HCT116 (cell line): ENCODE measurements at regions not wholly inside any gene's neighbourhood (a gene's known extent, or its start where the extent isn't known, plus 50 kb on each side); places are given as distances from the start of the nearest gene placed in this dataset.

Experiments used
- CBX3 ChIP-seq: IDR thresholded peaks from 2 replicates; pipeline ENCODE4 v1.6.1; 2012; ENCODE audit warnings: low read depth
- EZH2phosphoT487 ChIP-seq: fragments of 200-600 bp; IDR thresholded peaks from 2 replicates; pipeline ENCODE4 v1.6.1; 2018; ENCODE audit warnings: antibody characterized with exemption, borderline replicate concordance
- JUND ChIP-seq: IDR thresholded peaks from 2 replicates; pipeline ENCODE4 v1.6.1; 2012
- POLR2A ChIP-seq: IDR thresholded peaks from 2 replicates; pipeline ENCODE4 v1.7.0; 2011; ENCODE audit warnings: borderline replicate concordance; ENCODE audit not compliant: insufficient read depth, insufficient read length; ENCODE audit errors: extremely low read depth
- POLR2AphosphoS5 ChIP-seq: IDR thresholded peaks from 2 replicates; pipeline ENCODE4 v1.6.1; 2011; ENCODE audit warnings: mild to moderate bottlenecking, low read depth, low read length, moderate library complexity
- SP1 ChIP-seq: IDR thresholded peaks from 2 replicates; pipeline ENCODE4 v1.6.1; 2012; ENCODE audit warnings: low read depth
- ZFX ChIP-seq: fragments of 450-650 bp; IDR thresholded peaks from 2 replicates; pipeline ENCODE4 v1.6.1; 2017
- TF ChIP-seq, protein P1 (sequence below), 3 experiments: fragments of 200-600 bp in 1 of 3; sonication (generic) in 1 of 3; IDR thresholded peaks in 2 of 3; conservative IDR thresholded peaks in 1 of 3; 2 replicates each; pipeline ENCODE4 v1.5.1; 2012 to 2017; ENCODE audit warnings: low read depth in 2 of 3, low read length in 2 of 3, antibody characterized with exemption in 1 of 3, borderline replicate concordance in 1 of 3, control low read depth in 1 of 3, mild to moderate bottlenecking in 1 of 3, mixed read lengths in 1 of 3, mixed run types in 1 of 3, moderate library complexity in 1 of 3; ENCODE audit not compliant: insufficient read depth in 1 of 3
- TF ChIP-seq, protein P2 (sequence below): IDR thresholded peaks from 2 replicates; pipeline ENCODE4 v1.6.1; 2011; ENCODE audit warnings: mild to moderate bottlenecking, low read length, moderate library complexity; ENCODE audit not compliant: insufficient replicate concordance; ENCODE audit errors: extremely low read depth

GRCh38 chr2:13018490-13018889, 301.8 kb downstream of the TRIB2 start:
- TF ChIP-seq EZH2phosphoT487: no peak
- TF ChIP-seq, protein P1, sequence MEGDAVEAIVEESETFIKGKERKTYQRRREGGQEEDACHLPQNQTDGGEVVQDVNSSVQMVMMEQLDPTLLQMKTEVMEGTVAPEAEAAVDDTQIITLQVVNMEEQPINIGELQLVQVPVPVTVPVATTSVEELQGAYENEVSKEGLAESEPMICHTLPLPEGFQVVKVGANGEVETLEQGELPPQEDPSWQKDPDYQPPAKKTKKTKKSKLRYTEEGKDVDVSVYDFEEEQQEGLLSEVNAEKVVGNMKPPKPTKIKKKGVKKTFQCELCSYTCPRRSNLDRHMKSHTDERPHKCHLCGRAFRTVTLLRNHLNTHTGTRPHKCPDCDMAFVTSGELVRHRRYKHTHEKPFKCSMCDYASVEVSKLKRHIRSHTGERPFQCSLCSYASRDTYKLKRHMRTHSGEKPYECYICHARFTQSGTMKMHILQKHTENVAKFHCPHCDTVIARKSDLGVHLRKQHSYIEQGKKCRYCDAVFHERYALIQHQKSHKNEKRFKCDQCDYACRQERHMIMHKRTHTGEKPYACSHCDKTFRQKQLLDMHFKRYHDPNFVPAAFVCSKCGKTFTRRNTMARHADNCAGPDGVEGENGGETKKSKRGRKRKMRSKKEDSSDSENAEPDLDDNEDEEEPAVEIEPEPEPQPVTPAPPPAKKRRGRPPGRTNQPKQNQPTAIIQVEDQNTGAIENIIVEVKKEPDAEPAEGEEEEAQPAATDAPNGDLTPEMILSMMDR (IDR thresholded peaks at IDR 0.05 in 2 of 3, conservative IDR thresholded peaks at IDR 0.05 in 1 of 3; ENCODE audit: borderline replicate concordance in 1 of 3, insufficient read depth in 1 of 3, low read depth in 2 of 3, low read length in 2 of 3): no peak
- TF ChIP-seq POLR2AphosphoS5: no peak
- TF ChIP-seq POLR2A: no peak
- no peak for TF ChIP-seq ZFX
- TF ChIP-seq, protein P2, sequence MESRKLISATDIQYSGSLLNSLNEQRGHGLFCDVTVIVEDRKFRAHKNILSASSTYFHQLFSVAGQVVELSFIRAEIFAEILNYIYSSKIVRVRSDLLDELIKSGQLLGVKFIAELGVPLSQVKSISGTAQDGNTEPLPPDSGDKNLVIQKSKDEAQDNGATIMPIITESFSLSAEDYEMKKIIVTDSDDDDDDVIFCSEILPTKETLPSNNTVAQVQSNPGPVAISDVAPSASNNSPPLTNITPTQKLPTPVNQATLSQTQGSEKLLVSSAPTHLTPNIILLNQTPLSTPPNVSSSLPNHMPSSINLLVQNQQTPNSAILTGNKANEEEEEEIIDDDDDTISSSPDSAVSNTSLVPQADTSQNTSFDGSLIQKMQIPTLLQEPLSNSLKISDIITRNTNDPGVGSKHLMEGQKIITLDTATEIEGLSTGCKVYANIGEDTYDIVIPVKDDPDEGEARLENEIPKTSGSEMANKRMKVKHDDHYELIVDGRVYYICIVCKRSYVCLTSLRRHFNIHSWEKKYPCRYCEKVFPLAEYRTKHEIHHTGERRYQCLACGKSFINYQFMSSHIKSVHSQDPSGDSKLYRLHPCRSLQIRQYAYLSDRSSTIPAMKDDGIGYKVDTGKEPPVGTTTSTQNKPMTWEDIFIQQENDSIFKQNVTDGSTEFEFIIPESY: no peak
- TF ChIP-seq SP1: no peak
- no peak for TF ChIP-seq JUND
- TF ChIP-seq CBX3: no peak
